ENCODE measurements at regions not wholly inside any gene's neighbourhood (a gene's known extent, or its start where the extent isn't known, plus 50 kb on each side); places are given as distances from the start of the nearest gene placed in this dataset.
"Not testable (repeated sequence)": the region's sequence is repeated elsewhere in the genome, so short reads cannot be mapped to it uniquely, and the experiment has no call there.

DNA sequence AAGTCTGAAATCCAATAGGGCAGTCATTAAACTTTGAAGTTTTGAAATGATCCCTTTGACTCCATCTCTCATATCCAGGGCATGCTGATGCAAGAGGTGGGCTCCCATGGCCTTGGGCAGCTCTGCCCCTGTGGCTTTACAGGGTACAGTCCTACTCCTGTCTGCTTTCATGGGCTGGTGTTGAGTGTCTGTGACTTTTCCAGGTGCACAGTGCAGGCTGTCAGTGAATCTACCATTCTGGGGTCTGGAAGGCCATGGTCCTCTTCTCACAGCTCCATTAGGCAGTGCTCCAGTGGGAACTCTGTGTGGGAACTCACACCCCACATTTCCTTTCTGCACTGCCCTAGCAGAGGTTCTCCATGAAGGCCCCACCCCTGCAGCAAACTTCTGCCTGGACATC, 435.4 kb upstream of the C16orf82 start:
- TF ChIP-seq, protein P1, sequence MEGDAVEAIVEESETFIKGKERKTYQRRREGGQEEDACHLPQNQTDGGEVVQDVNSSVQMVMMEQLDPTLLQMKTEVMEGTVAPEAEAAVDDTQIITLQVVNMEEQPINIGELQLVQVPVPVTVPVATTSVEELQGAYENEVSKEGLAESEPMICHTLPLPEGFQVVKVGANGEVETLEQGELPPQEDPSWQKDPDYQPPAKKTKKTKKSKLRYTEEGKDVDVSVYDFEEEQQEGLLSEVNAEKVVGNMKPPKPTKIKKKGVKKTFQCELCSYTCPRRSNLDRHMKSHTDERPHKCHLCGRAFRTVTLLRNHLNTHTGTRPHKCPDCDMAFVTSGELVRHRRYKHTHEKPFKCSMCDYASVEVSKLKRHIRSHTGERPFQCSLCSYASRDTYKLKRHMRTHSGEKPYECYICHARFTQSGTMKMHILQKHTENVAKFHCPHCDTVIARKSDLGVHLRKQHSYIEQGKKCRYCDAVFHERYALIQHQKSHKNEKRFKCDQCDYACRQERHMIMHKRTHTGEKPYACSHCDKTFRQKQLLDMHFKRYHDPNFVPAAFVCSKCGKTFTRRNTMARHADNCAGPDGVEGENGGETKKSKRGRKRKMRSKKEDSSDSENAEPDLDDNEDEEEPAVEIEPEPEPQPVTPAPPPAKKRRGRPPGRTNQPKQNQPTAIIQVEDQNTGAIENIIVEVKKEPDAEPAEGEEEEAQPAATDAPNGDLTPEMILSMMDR (IDR thresholded peaks at IDR 0.05), result not testable (repeated sequence)
- not testable (repeated sequence) for TF ChIP-seq POLR2A (IDR thresholded peaks at IDR 0.05)
